HPDE6-E6E7 (cell line): ENCODE measurements at regions not wholly inside any gene's neighbourhood (a gene's known extent, or its start where the extent isn't known, plus 50 kb on each side); places are given as distances from the start of the nearest gene placed in this dataset.
A peak's percentile ranks its signal among the peaks of the same experiment; 100 is the strongest.

ENCODE experiments used
- DNase-seq: peaks from one replicate; pipeline ENCODE4 v3.0.0; 2011; ENCODE audit warnings: missing footprints; ENCODE audit errors: extremely low spot score

DNA sequence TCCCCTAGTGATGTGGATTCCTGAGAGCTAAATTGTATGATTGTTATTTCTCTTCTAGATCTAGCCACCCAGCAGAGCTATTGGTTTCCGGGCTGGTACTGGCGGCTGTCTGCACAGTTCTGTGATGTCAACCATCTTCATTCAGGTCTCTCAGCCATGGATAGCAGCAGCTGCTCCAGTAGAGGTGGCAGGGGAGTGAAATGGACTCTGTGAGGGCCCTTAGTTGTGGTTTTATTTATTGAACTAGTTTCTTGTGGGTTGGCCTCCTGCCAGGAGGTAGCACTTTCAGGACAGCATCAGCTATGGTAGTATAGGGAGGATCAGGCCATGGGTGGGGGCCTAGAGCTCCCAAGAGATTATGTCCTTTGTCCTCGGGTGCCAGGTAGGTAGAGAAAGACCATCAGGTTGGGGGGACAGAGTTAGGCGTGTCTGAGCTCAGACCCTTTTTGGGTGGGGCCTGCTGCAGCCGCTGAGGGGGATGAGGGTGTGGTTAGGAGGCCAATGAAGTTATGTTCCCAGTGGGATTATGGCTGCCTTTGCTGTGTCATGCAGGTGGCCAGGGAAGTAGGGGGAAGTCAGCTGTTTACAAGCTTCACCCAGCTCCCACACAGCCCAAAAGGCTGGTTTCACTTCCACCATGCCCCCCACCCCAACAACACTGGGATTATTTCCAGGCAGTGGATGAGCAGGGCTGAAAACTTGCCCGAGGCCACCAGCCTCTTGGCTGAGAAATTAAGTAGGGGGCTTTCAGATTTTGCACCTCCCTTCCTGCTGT lies 55.1 kb upstream of the RGS4 start:
- DNase-seq: no peak

DNA sequence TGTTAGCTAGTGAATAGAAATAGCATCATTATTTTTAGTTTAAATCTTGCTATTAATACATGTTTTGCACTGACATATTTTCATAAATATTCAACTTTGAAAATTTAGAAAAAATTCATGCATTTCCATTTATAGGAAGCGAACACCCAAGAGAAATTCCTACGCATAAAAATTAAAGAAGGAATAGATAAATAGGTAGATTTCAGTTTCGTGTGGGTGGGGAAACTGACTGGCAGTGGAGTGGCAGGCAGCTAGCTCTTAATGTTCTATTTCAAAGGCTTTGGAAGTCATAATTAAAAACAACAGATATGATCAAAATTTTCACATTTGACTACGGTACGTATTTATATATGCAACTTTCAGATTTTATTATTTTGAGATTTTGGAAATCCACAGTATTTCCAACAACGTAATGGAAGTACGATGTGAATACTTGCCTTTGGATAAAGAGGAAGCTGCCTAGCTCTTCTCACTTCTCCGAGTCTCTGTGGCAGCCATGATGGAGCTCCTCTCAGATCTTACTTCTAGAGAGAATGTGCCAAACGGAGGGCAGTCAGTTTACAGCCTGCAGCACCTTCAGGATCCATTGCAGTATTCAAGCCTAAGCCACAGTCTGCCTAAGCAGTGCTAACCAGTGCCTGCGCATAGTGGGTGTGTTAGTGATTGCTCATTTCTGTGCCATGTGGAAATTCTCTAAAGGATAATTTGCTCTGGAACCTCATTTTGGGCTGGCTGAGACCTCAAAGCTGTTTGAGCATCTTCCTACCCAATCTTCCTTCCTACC lies 62.9 kb upstream of the RGS4 start:
- DNase-seq: no peak

- no peak for DNase-seq
Measured at GRCh38 chr1:162997499-162998285, 71.5 kb upstream of the RGS4 start.

DNA sequence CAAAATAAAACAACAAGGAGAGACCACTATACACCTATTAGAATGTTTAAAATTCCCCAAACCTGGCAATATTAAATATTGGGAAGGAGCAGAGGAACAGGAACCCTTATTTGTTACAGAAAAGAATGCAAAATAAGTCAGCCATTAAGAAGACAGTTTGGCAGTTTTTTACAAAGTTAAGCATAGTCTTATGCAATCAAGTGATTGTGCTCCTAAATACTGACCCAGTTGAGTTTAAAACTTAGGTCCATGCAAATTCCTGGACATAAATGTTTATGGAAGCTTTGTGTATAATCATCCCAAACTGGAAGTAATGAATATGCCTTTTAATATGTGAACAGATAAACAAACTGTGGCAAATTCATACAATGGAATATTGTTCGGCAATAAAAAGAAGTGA lies 72.9 kb upstream of the RGS4 start:
- DNase-seq: no peak

- DNase-seq: no peak
Measured at GRCh38 chr1:162994921-162995320, 74.2 kb upstream of the RGS4 start.

DNA sequence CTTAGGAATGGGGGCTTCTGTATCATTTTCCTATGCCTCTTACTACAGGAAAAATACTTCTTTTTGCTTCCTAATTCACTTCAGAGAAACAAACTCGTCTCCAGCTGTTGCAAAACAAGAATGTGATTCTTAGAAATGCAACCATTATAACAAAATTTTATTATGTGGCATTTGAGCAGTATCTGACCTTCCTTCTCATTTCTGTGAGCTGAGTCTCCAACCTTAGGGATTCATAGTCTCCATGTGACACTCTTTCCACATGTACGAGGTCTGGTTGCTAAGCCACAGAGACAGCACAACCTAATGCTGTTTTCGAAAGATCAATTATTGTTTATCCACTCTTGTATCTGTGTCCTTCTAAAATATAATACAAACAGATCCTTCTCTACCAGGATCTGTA lies 75.3 kb upstream of the RGS4 start:
- no peak for DNase-seq

DNA sequence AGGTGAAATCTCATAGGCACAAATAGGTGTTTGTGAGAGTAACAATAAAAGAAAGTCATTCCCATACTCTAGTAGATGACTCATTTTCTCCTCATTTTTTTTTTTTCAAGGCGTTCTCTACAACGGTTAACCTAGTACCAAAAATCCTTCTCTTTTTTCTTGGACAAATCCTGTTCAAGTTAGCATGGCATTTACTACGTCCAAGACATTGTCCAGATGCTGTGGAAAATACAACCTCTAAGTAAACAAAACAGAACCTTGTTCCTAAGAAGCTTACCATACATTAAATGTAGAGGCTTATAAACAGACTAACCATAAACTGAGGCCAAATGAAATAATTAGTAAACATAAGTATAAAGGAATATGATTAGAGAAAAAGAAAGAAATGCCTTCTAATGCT lies 76.2 kb upstream of the RGS4 start:
- no peak for DNase-seq

DNA sequence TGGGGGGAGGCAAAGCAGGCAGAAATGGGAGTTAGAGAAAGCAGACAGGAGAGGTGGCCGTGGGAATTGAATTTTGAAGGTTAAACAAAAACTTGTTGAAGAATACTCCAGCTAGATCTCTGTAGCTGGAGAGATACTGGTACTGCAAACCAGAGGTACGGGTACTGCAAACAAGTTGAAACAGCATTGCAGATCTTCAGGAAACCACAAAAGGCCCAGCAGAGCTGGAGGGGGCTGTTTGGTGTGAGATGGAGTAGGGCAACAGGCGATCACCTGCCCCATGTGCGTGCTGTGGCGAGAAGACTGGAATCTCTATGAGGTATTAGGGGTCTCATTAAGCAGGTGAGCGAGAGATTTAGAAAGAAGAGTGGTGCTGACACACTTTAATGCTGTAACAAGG lies 77.7 kb upstream of the RGS4 start:
- DNase-seq: no peak

DNA sequence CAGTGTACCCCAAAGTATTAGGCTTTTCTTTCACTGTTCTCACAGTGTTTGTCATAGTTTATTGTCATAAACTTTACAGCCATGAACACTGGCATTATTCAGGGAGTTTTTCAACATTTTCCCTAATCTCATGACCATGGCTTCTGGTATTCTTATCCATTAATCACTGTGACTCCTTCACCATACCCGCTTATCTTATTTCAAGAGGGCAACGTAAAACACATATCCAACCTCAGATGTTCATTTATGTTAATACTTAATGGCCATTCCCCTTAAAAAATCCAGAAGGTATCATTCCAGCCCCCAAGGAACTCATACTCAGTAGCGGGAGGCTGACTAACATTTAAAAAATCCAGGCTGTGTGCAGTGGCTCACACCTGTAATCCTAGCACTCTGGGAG lies 78.5 kb upstream of the RGS4 start:
- no peak for DNase-seq

DNA sequence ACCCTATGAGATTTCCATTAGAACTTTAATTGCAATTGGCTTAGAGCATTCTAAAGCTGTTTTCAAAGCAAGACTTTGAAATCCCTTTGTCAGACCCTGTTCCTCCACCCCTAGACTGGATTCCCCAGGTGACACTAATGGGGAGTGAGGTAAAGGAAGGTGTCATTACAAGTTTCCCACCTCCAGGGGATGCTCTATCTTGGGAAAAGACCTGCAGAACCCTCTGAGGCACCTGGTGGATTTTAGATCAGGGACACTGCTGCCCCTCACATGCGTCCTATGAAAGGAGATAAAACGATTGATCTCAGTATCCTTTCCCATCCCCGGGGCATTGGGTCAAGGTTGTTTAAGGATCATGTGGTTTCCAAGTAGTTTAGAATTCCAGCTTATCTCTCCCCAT lies 80.3 kb upstream of the RGS4 start:
- no peak for DNase-seq

DNA sequence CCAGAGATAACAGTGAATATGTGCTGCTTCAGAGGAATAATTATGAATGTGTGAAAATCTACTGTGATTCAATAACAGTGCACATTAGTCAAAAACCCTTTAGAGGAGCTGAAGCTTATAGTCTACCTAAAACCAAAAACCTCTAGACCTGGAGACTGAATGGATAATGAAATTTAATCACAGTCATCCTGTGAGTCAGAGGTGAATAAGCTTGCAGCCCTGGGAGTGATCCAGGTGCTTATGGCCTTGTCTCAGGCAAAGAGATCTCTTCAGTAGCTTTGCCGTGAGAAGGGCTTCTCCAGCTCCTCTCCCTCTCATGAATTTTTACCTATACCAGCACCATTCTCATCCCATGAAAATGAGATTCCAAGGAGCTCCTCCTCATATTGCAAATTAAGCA lies 81.3 kb upstream of the RGS4 start:
- DNase-seq: peak; percentile 82

DNA sequence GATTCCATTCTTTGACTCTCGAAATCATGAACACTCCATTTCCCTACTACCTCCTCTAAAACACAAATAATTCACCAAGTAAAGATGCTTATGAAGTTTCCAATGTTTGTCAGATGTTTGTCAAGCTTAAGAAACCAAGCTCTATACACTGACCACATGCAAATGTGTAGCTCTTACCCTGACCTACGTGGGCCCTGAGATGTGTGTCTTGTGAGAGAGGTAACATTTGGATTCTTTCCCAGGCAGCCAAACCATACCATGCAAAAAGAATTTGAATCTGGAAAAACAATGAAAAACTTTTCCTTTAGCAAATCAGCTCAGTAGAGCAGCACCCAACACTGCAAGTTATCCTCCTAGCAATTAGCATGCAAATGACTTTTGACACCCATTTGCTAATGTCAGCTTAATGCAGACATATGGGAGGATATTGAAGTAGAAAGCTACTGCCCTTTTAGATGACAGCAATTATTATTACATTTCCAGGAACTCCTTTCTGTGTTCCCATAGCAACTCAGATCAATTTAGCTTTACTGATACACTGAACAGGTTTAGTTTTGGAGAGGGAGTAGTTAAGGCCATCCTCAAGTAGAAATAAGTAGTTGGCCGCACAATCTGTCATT lies 83.2 kb upstream of the RGS4 start:
- DNase-seq: no peak

DNA sequence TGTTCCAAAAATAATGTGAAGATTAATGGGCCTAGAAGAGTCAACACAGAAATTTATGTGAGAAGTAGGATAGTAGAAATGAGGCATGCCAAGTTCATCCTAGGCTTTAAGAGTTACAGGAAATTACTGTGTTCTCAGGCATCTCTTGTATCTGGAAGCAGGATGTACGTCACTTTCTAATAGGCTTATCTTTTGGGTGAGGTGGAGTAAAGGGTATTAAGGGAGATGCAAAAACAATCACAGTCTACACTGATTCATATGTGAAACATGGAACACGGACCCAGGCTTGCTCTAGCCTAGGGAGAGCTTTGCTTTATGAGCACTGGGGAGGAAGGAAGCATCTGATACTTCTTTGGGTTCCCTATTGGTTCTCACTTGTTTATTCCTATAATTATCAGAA lies 84.5 kb upstream of the RGS4 start:
- no peak for DNase-seq

GRCh38 chr1:162983671-162984425 lies 85.3 kb upstream of the RGS4 start:
- DNase-seq: no peak

- DNase-seq: no peak
Measured at GRCh38 chr1:162982364-162982763, 86.8 kb upstream of the RGS4 start.

DNA sequence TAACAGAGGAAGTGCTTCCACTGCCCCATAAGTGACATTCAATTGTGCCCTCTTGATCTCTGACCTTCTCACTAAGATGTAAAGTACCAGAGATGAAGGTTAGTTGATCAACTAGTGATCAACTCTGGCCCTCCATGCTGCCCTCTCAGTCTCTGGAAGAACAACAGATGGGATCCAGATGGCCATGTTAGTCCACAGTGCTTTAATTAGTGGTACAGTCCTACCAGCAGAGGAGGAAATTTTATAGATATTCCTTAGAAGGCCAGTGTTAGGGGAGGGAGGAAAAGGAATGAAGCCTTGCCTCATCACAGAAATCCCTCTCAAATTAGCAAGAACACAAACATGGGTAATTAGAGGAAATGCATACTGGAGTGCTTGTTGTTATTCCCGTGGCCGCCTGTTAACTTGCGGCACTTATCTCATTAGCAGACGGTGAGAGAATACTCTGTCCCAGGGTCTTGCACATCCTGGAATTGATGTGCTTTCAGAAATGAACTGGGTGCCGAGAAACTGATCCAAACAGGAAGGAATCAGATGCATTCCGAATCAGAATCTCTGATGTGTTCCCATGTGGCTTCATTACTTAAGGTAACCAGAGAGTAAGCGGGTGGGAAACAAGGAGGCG lies 91.1 kb upstream of the RGS4 start:
- no peak for DNase-seq

DNA sequence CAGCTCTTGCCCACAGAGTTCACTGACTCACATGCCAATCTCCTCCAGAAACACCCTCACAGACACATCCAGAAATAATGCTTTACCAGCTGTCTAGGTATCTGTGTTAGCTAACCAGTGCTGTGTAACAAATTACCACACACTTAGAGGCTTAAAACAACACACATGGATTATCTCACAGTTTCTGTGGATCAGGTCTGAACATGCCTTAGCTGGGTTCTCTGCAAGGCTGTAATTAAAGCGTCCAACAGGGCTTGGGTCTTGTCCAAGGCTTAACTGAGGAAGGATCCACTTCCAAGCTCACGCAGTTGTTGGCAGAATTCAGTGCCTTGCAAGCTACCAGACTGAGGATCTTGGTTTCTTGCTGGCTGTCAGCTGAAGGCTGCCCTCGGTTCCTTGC lies 92.5 kb upstream of the RGS4 start:
- no peak for DNase-seq

DNA sequence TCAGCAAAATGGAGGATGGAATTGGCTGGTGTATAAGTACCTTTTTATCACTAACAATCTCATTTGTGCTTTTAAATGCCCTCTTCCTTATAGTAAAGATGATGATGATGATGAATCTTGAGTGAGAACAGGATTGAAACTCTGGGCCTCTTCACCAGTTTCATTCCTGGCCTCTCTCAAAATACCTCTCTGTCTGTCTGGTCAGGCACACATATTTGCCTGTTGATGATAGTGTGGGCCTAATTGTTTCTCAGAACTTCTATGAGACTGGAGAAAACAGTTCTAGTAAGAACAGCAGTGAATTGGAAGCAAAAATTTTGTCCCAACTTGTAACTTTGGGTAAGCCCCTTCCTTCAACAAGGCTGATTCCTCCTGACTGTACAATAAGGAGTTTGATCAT lies 94.4 kb upstream of the RGS4 start:
- no peak for DNase-seq

GRCh38 chr1:162973381-162973795 lies 95.8 kb upstream of the RGS4 start:
- peak; percentile 50 for DNase-seq

DNA sequence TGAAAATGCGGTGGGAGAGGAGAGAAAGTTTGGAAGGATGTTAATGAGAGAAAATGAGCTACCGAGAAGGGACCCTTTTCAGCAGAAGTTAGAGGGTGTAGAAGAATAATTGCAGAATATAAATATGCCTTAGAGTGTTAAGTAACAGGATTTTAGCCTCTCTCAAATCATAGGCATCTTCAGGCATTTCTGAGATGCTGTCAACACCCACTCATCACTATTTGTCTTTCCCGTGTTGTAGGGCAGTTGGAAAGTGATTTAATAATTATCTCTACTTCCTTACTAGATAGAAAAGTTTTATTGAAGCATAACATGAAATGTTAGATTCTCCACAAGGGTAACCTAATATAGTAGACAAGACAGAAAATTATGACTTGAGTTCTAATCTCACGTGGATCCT lies 96.4 kb upstream of the RGS4 start:
- DNase-seq: no peak

GRCh38 chr1:162970021-162970420 lies 99.1 kb upstream of the RGS4 start:
- DNase-seq: no peak
